ENCODE measurements at regions not wholly inside any gene's neighbourhood (a gene's known extent, or its start where the extent isn't known, plus 50 kb on each side); places are given as distances from the start of the nearest gene placed in this dataset.

DNA sequence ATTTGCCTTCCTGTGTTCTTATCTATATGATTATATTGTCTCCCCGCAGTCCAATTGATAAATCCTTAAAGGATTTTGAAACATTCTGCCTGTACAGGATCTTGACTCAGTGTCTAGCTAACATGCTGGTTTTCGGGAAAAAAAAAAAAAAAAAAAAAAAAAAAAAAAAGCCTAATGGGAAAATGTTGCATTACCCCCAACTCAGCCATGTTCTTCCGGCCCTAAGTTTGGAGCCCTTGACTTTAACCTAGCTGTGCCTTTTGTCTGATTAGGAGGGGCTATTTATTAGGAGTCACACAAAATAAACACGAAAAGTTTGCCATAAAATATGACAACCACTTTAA lies 244.4 kb upstream of the TCF21 start:
- peaks cover 15% of the 10 kb centered on the region for H3K4me1 Mint-ChIP-seq
- peaks cover 19% of the 10 kb centered on the region for H3K27me3 Mint-ChIP-seq (ENCODE audit: insufficient read depth)

DNA sequence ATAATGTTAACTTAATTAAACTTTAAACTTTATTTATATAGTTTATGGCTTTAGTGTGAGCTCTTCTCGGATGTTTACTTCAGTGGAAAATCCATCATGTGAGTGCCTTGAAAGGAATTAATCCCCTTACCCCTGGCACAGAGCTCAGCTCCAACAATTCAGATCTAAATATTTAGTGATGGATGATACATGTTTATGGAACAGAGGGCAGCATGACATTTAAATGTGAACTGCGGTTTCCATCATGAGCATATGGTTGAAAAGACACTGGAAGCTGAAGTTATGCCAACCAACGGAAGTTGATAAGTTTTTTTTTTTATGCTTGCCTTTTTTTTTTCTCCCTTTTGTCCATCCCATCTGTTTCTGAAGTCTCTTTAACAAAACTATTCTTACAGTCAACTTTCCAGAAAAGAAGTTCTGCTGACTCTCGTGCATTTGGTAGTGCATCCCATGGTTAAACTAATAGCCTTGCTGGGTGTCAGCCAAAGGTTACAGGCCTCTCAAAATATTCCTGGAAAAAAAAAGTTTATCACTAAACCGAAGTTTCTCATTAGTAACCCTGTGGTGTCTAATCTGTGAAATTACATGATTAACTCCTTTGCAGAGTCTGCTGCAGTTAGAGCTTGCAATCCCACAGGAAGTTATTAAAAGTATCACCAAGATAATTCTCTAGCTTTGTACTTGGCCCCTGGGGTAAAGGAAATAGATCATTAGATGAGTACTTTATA lies 243.9 kb upstream of the TCF21 start:
- Mint-ChIP-seq H3K27ac (no peak overlapping the region), H3K36me3 (ENCODE audit: low read depth) (no peaks in the 10 kb centered on the region), H3K4me3 (no peak overlapping the region), H3K9me3 (no peaks in the 10 kb centered on the region), H3K27me3 (ENCODE audit: insufficient read depth) (peaks cover 19% of the 10 kb centered on the region), H3K4me1 (peaks cover 15% of the 10 kb centered on the region)
- Histone ChIP-seq H3K4me3 (ENCODE audit: low read length) (no peak overlapping the region), H3K4me1 (ENCODE audit: control insufficient read depth, insufficient read depth, low read length) (peaks cover 3% of the 10 kb centered on the region), H3K27ac (ENCODE audit: low read depth, low read length) (no peak overlapping the region), H3K9ac (ENCODE audit: extremely low read depth, low read length, poor library complexity, severe bottlenecking) (no peak overlapping the region), H3K36me3 (ENCODE audit: control insufficient read depth, insufficient read depth, low read length) (no peaks in the 10 kb centered on the region), H3K9me3 (ENCODE audit: control insufficient read depth, low read length) (no peaks in the 10 kb centered on the region), H3K27me3 (ENCODE audit: control insufficient read depth, insufficient read depth, low read length, poor library complexity, severe bottlenecking) (peaks cover 26% of the 10 kb centered on the region)
- TF ChIP-seq, protein P1, sequence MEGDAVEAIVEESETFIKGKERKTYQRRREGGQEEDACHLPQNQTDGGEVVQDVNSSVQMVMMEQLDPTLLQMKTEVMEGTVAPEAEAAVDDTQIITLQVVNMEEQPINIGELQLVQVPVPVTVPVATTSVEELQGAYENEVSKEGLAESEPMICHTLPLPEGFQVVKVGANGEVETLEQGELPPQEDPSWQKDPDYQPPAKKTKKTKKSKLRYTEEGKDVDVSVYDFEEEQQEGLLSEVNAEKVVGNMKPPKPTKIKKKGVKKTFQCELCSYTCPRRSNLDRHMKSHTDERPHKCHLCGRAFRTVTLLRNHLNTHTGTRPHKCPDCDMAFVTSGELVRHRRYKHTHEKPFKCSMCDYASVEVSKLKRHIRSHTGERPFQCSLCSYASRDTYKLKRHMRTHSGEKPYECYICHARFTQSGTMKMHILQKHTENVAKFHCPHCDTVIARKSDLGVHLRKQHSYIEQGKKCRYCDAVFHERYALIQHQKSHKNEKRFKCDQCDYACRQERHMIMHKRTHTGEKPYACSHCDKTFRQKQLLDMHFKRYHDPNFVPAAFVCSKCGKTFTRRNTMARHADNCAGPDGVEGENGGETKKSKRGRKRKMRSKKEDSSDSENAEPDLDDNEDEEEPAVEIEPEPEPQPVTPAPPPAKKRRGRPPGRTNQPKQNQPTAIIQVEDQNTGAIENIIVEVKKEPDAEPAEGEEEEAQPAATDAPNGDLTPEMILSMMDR (conservative IDR thresholded peaks at IDR 0.05) = no peak
- DNase-seq = no peak
- WGBS, 2 experiments (ENCODE audit: insufficient coverage in 1 of 2, insufficient read length in 1 of 2) = 75 to 85% methylated on average over 2 to 5 of the region's 5 CpGs

More for the DNA sequence above, 244.4 kb upstream of the TCF21 start:
- Histone ChIP-seq H3K27me3 (ENCODE audit: control insufficient read depth, insufficient read depth, low read length, poor library complexity, severe bottlenecking) (peaks cover 26% of the 10 kb centered on the region), H3K4me1 (ENCODE audit: control insufficient read depth, insufficient read depth, low read length) (peaks cover 3% of the 10 kb centered on the region), H3K36me3 (ENCODE audit: control insufficient read depth, insufficient read depth, low read length) (no peaks in the 10 kb centered on the region), H3K9me3 (ENCODE audit: control insufficient read depth, low read length) (no peaks in the 10 kb centered on the region), H3K9ac (ENCODE audit: extremely low read depth, low read length, poor library complexity, severe bottlenecking) (no peak overlapping the region), H3K27ac (ENCODE audit: low read depth, low read length) (no peak overlapping the region), H3K4me3 (ENCODE audit: low read length) (no peak overlapping the region)
- DNase-seq = no peak
- 93% methylated on average over 3 of the region's 4 CpGs; no CpG with 5 or more reads in 1 of the 2 experiments for WGBS, 2 experiments (ENCODE audit: insufficient coverage in 1 of 2, insufficient read length in 1 of 2)
- no peaks in the 10 kb centered on the region for H3K36me3 Mint-ChIP-seq (ENCODE audit: low read depth)
- no peaks in the 10 kb centered on the region for H3K9me3 Mint-ChIP-seq
- no peak overlapping the region for H3K27ac Mint-ChIP-seq
- TF ChIP-seq, protein P1 (conservative IDR thresholded peaks at IDR 0.05) = no peak
- H3K4me3 Mint-ChIP-seq = no peak overlapping the region

DNA sequence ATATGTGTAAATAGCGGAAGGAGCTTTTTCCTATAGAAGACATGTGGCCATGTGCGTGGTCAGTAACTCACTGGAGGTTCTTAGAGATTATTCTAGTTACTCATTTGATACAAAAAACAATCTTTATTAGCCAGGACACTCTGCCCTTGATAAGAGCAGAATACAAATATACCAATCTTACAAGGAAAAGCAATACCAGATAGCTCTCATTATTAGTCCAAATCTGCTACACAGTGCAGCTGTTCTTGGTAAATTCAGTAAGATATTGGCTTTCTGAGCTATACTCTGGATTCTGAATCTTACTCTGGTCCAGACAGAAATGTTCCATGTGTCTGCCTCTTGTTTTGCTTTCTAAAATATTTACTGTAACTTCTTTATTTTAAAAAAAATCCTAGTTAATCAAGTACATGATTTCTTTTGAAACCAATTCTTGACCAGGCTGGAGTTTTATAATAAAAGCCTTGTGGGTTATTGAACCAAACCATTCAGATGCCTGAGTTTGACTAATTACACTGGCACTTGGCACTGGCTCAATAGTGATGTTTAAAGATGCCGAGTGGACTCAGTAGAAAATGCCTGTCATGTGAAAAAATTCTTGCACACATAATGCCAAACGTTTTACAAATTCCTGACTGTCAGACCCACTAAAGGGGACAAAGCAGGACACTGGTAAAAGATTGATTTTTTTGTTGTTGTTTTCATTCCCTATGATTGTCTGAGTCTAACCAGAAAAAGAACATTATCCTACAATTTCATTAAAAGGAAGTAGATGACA lies 242.8 kb upstream of the TCF21 start:
- Histone ChIP-seq H3K27ac (ENCODE audit: low read depth, low read length) (no peak overlapping the region), H3K36me3 (ENCODE audit: control insufficient read depth, insufficient read depth, low read length) (no peaks in the 10 kb centered on the region), H3K4me1 (ENCODE audit: control insufficient read depth, insufficient read depth, low read length) (peaks cover 3% of the 10 kb centered on the region), H3K4me3 (ENCODE audit: low read length) (no peak overlapping the region), H3K9ac (ENCODE audit: extremely low read depth, low read length, poor library complexity, severe bottlenecking) (no peak overlapping the region), H3K27me3 (ENCODE audit: control insufficient read depth, insufficient read depth, low read length, poor library complexity, severe bottlenecking) (peaks cover 26% of the 10 kb centered on the region), H3K9me3 (ENCODE audit: control insufficient read depth, low read length) (no peaks in the 10 kb centered on the region)
- no peak for DNase-seq
- H3K36me3 Mint-ChIP-seq (ENCODE audit: low read depth) = no peaks in the 10 kb centered on the region
- no peak overlapping the region for H3K27ac Mint-ChIP-seq
- TF ChIP-seq, protein P1 (conservative IDR thresholded peaks at IDR 0.05) = no peak
- no peaks in the 10 kb centered on the region for H3K9me3 Mint-ChIP-seq
- peaks cover 19% of the 10 kb centered on the region for H3K27me3 Mint-ChIP-seq (ENCODE audit: insufficient read depth)
- H3K4me1 Mint-ChIP-seq = peaks cover 15% of the 10 kb centered on the region
- H3K4me3 Mint-ChIP-seq = no peak overlapping the region
- 90 to 91% methylated on average over 2 to 4 of the region's 4 CpGs for WGBS, 2 experiments (ENCODE audit: insufficient coverage in 1 of 2, insufficient read length in 1 of 2)

Measured in endodermal cell (in vitro differentiated cells).